Cardiac muscle cell (in vitro differentiated cells and primary cell): ENCODE measurements at regions not wholly inside any gene's neighbourhood (a gene's known extent, or its start where the extent isn't known, plus 50 kb on each side); places are given as distances from the start of the nearest gene placed in this dataset.

Source experiments
- DNase-seq, 2 donors: peaks; one replicate each; pipeline versions ENCODE4 v3.0.0 to v3.0.0-alpha.2; 2010 to 2017; ENCODE audit warnings: low read depth in 1 of 2, low spot score in 1 of 2
- H3K27ac ChIP-seq: fragments of 200-600 bp; sonication (generic); 2 replicates; pipeline ENCODE4 v1.5.1; 2016
- H3K27me3 ChIP-seq: fragments of 200-600 bp; sonication (generic); 2 replicates; pipeline ENCODE4 v1.6.0; 2016; ENCODE audit warnings: control low read depth
- H3K36me3 ChIP-seq: fragments of 200-600 bp; sonication (generic); 2 replicates; pipeline ENCODE4 v1.5.1; 2016; ENCODE audit warnings: control low read depth
- H3K4me1 ChIP-seq: fragments of 200-600 bp; sonication (generic); 2 replicates; pipeline ENCODE4 v1.8.1; 2017; ENCODE audit warnings: low read depth, mild to moderate bottlenecking, mixed run types
- H3K4me3 ChIP-seq: fragments of 200-600 bp; sonication (generic); 2 replicates; pipeline ENCODE4 v1.5.1; 2016; ENCODE audit warnings: mild to moderate bottlenecking
- H3K9me3 ChIP-seq: fragments of 200-600 bp; sonication (generic); 2 replicates; pipeline ENCODE4 v1.5.1; 2017; ENCODE audit warnings: low read depth, mild to moderate bottlenecking, control low read depth
- TF ChIP-seq, protein P1 (sequence below): IDR thresholded peaks from 2 replicates; pipeline ENCODE4 v1.5.1; 2012; ENCODE audit warnings: low read depth, mild to moderate bottlenecking, low read length

GRCh38 chr6:74058606-74059005 is 362.6 kb downstream of the CD109 start:
- TF ChIP-seq, protein P1, sequence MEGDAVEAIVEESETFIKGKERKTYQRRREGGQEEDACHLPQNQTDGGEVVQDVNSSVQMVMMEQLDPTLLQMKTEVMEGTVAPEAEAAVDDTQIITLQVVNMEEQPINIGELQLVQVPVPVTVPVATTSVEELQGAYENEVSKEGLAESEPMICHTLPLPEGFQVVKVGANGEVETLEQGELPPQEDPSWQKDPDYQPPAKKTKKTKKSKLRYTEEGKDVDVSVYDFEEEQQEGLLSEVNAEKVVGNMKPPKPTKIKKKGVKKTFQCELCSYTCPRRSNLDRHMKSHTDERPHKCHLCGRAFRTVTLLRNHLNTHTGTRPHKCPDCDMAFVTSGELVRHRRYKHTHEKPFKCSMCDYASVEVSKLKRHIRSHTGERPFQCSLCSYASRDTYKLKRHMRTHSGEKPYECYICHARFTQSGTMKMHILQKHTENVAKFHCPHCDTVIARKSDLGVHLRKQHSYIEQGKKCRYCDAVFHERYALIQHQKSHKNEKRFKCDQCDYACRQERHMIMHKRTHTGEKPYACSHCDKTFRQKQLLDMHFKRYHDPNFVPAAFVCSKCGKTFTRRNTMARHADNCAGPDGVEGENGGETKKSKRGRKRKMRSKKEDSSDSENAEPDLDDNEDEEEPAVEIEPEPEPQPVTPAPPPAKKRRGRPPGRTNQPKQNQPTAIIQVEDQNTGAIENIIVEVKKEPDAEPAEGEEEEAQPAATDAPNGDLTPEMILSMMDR, result no peak
- no peak overlapping the region for H3K4me3 ChIP-seq
- no peak overlapping the region for H3K27ac ChIP-seq
- no peak for DNase-seq
- no peaks in the 10 kb centered on the region for H3K27me3 ChIP-seq
- H3K4me1 ChIP-seq, result no peaks in the 10 kb centered on the region
- H3K36me3 ChIP-seq, result no peaks in the 10 kb centered on the region
- no peaks in the 10 kb centered on the region for H3K9me3 ChIP-seq

DNA sequence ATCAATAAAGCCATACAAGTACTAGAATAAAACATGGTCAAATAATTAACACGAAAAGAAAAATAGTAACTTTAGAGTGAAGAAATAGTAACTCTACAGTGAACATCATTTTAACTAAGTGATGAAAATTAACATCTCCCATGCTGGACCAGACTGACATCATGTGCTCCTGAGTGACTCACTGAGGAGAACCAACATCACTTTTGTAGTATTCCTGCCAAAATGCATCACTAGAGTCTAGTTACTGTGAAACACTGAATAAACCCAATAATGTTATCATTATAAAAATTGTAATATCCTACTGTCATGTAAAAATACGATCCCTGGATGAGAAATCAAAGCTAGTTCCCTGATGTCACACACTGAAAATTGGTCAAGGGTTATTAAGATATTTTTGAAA is 361.3 kb downstream of the CD109 start:
- H3K36me3 ChIP-seq, result no peaks in the 10 kb centered on the region
- DNase-seq, result no peak
- TF ChIP-seq, protein P1, result no peak
- no peaks in the 10 kb centered on the region for H3K4me1 ChIP-seq
- no peaks in the 10 kb centered on the region for H3K9me3 ChIP-seq
- no peaks in the 10 kb centered on the region for H3K27me3 ChIP-seq
- no peak overlapping the region for H3K4me3 ChIP-seq
- H3K27ac ChIP-seq, result no peak overlapping the region

GRCh38 chr6:74054190-74054589 is 358.2 kb downstream of the CD109 start:
- TF ChIP-seq, protein P1, result no peak
- H3K27ac ChIP-seq, result no peak overlapping the region
- H3K4me1 ChIP-seq, result no peaks in the 10 kb centered on the region
- H3K27me3 ChIP-seq, result no peaks in the 10 kb centered on the region
- DNase-seq, result no peak
- H3K4me3 ChIP-seq, result no peak overlapping the region
- no peaks in the 10 kb centered on the region for H3K9me3 ChIP-seq
- H3K36me3 ChIP-seq, result no peaks in the 10 kb centered on the region

GRCh38 chr6:74050921-74051320 is 354.9 kb downstream of the CD109 start:
- DNase-seq, result no peak
- Histone ChIP-seq H3K27ac (no peak overlapping the region), H3K9me3 (no peaks in the 10 kb centered on the region), H3K4me1 (no peaks in the 10 kb centered on the region), H3K4me3 (no peak overlapping the region), H3K27me3 (no peaks in the 10 kb centered on the region), H3K36me3 (no peaks in the 10 kb centered on the region)
- TF ChIP-seq, protein P1, result no peak

- no peaks in the 10 kb centered on the region for H3K36me3 ChIP-seq
- H3K9me3 ChIP-seq, result no peaks in the 10 kb centered on the region
- no peaks in the 10 kb centered on the region for H3K4me1 ChIP-seq
- no peaks in the 10 kb centered on the region for H3K27me3 ChIP-seq
- no peak overlapping the region for H3K4me3 ChIP-seq
- TF ChIP-seq, protein P1, result no peak
- no peak for DNase-seq
- H3K27ac ChIP-seq, result no peak overlapping the region
These were observed 352.4 kb downstream of the CD109 start for GRCh38 chr6:74048387-74048786.
